Astrocyte (in vitro differentiated cells and primary cell): ENCODE measurements at regions not wholly inside any gene's neighbourhood (a gene's known extent, or its start where the extent isn't known, plus 50 kb on each side); places are given as distances from the start of the nearest gene placed in this dataset.

Experiments
- CTCF ChIP-seq: IDR thresholded peaks from 2 replicates; pipeline ENCODE4 v1.5.1; 2011; ENCODE audit warnings: low read depth, mild to moderate bottlenecking, inconsistent platforms, low read length, moderate library complexity; ENCODE audit not compliant: insufficient read depth
- EZH2 ChIP-seq: IDR thresholded peaks from 2 replicates; pipeline ENCODE4 v1.6.1; 2012; ENCODE audit warnings: mild to moderate bottlenecking, low read length, inconsistent platforms; ENCODE audit not compliant: insufficient read depth

DNA sequence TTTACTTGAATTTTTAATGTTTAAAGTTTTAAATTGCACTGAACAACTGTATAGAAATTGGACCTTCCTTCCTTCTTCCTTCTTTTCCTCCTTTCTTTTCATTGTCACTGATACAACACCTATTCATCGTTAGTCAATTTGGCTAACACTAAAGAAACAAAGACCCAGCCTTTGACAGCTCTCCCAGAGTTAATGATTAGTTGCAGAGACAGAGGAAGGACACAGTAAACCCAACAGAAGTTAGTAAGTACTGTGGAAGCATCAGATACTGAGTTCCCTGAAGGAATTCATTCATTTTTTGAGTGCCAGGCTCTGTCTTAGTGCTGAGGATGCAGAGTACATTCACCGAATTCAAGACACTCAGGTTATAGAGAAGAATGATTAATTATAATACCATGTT is 77.9 kb upstream of the RAB27B start:
- TF ChIP-seq CTCF: no peak
- TF ChIP-seq EZH2: no peak
